Kidney epithelial cell (primary cell): ENCODE measurements at regions not wholly inside any gene's neighbourhood (a gene's known extent, or its start where the extent isn't known, plus 50 kb on each side); places are given as distances from the start of the nearest gene placed in this dataset.

Source experiments
- DNase-seq: peaks from one replicate; pipeline ENCODE4 v3.0.0-alpha.2; 2010; ENCODE audit warnings: low read depth
- H3K27me3 ChIP-seq: 2 replicates; pipeline ENCODE4 v1.6.0; 2011; ENCODE audit warnings: low read length; ENCODE audit not compliant: control insufficient read depth, insufficient read depth
- H3K36me3 ChIP-seq: 2 replicates; pipeline ENCODE4 v1.5.1; 2011; ENCODE audit warnings: low read length; ENCODE audit not compliant: control insufficient read depth, insufficient read depth
- H3K4me3 ChIP-seq: 2 replicates; pipeline ENCODE4 v1.5.1; 2011; ENCODE audit warnings: low read depth, mild to moderate bottlenecking, control low read depth, low read length
- CTCF ChIP-seq: IDR thresholded peaks from 2 replicates; pipeline ENCODE4 v1.5.1; 2011; ENCODE audit warnings: mild to moderate bottlenecking, moderate library complexity, low read length, control low read depth, inconsistent platforms; ENCODE audit not compliant: insufficient read depth, poor library complexity, severe bottlenecking

GRCh38 chr6:3603340-3604130, 146.7 kb upstream of the SLC22A23 start:
- TF ChIP-seq CTCF: no peak
- no peak overlapping the region for H3K4me3 ChIP-seq
- H3K27me3 ChIP-seq: no peaks in the 10 kb centered on the region
- DNase-seq: no peak
- no peaks in the 10 kb centered on the region for H3K36me3 ChIP-seq

GRCh38 chr6:3601570-3601969, 144.7 kb upstream of the SLC22A23 start:
- DNase-seq: no peak
- no peaks in the 10 kb centered on the region for H3K27me3 ChIP-seq
- H3K36me3 ChIP-seq: no peaks in the 10 kb centered on the region
- TF ChIP-seq CTCF: no peak
- no peak overlapping the region for H3K4me3 ChIP-seq

GRCh38 chr6:3597500-3598064, 140.7 kb upstream of the SLC22A23 start:
- no peak for TF ChIP-seq CTCF
- Histone ChIP-seq H3K4me3 (no peak overlapping the region), H3K27me3 (no peaks in the 10 kb centered on the region), H3K36me3 (no peaks in the 10 kb centered on the region)
- DNase-seq: no peak

- Histone ChIP-seq H3K27me3 (no peaks in the 10 kb centered on the region), H3K4me3 (no peak overlapping the region), H3K36me3 (no peaks in the 10 kb centered on the region)
- no peak for DNase-seq
- TF ChIP-seq CTCF: no peak
Observed at GRCh38 chr6:3596766-3597165, 139.9 kb upstream of the SLC22A23 start.

- no peak for TF ChIP-seq CTCF
- no peak overlapping the region for H3K4me3 ChIP-seq
- H3K36me3 ChIP-seq: no peaks in the 10 kb centered on the region
- H3K27me3 ChIP-seq: no peaks in the 10 kb centered on the region
- no peak for DNase-seq
Observed at GRCh38 chr6:3594201-3594600, 137.4 kb upstream of the SLC22A23 start.

- no peak for TF ChIP-seq CTCF
- no peaks in the 10 kb centered on the region for H3K36me3 ChIP-seq
- H3K27me3 ChIP-seq: no peaks in the 10 kb centered on the region
- no peak for DNase-seq
- H3K4me3 ChIP-seq: no peak overlapping the region
Observed at GRCh38 chr6:3593161-3593560, 136.3 kb upstream of the SLC22A23 start.
